ENCODE measurements at regions not wholly inside any gene's neighbourhood (a gene's known extent, or its start where the extent isn't known, plus 50 kb on each side); places are given as distances from the start of the nearest gene placed in this dataset.

DNA sequence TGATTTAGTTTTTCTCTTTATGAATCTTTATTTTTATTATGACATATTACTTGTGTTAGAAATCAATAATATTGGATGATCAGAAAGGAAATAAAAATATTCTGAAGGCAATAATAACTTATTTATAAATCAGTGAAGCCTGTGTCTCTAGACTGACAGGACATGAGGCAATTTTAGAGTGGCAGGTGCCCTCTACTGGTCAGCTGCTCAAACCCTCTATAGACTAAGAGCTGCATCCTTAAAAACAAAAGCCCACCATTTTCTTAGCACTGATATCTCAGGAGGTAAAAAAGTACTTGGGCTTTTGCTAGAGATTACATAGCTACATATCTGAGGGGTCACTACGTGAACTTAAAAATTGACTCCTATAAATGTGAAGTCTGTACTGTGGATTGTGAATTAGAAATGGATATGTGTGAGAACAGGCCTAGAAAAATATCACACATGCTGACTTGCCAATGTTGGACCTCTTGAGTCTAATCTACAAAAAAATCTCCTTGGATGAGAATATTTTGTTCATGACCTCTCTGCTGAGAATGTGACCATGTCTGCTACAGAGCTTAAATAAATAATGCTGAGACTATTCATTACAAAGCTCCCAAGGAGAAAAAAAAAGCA, 597.9 kb upstream of the ADAMTS5 start:
- Histone ChIP-seq H3K4me2 (ENCODE audit: low read length) (no peak overlapping the region), H3K27ac (ENCODE audit: low read depth, low read length) (no peak overlapping the region), H3K27me3 (ENCODE audit: control insufficient read depth, low read length) (no peaks in the 10 kb centered on the region), H3K4me1 (ENCODE audit: control insufficient read depth, low read length) (no peaks in the 10 kb centered on the region), H3F3A (ENCODE audit: control insufficient read depth, insufficient read depth) (no peaks in the 10 kb centered on the region), H4K20me1 (ENCODE audit: control insufficient read depth, insufficient read depth, low read depth, low read length) (no peaks in the 10 kb centered on the region), H3K4me3 (ENCODE audit: low read length) (no peak overlapping the region), H3K9me2 (replicated peaks; ENCODE audit: control insufficient read depth, low read length) (no peaks in the 10 kb centered on the region), H3K79me2 (ENCODE audit: control insufficient read depth, low read length) (no peaks in the 10 kb centered on the region), H3K9me3 (ENCODE audit: control insufficient read depth, insufficient read depth, low read length) (no peaks in the 10 kb centered on the region), H3K36me3 (ENCODE audit: control insufficient read depth, low read length) (no peaks in the 10 kb centered on the region)
- TF ChIP-seq, protein P1, sequence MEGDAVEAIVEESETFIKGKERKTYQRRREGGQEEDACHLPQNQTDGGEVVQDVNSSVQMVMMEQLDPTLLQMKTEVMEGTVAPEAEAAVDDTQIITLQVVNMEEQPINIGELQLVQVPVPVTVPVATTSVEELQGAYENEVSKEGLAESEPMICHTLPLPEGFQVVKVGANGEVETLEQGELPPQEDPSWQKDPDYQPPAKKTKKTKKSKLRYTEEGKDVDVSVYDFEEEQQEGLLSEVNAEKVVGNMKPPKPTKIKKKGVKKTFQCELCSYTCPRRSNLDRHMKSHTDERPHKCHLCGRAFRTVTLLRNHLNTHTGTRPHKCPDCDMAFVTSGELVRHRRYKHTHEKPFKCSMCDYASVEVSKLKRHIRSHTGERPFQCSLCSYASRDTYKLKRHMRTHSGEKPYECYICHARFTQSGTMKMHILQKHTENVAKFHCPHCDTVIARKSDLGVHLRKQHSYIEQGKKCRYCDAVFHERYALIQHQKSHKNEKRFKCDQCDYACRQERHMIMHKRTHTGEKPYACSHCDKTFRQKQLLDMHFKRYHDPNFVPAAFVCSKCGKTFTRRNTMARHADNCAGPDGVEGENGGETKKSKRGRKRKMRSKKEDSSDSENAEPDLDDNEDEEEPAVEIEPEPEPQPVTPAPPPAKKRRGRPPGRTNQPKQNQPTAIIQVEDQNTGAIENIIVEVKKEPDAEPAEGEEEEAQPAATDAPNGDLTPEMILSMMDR (IDR thresholded peaks at IDR 0.05; ENCODE audit: low read depth, low read length, poor library complexity, severe bottlenecking): peak; percentile 40
- no peak for TF ChIP-seq EZH2phosphoT487 (IDR thresholded peaks at IDR 0.05; ENCODE audit: borderline replicate concordance, low read length)

DNA sequence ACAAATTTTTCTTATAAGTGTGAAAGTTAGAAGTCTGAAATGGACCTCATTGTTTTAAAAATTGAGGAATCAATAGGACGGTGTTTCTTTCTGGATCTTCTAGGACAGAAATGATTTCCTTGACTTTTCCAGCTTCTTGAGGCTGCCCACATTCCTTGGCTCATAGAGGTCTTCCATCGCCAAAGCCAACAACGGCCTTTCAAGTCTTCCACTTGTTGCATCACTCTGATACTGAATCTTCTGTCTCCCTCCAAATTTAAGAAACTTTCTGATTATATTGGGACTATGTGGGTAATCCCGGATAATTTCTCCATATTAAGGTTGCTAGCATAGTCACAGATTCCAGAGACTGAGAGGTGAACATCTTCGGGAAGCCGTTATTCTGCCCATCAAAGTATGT, 595.4 kb upstream of the ADAMTS5 start:
- Histone ChIP-seq H3K4me3 (ENCODE audit: low read length) (no peak overlapping the region), H4K20me1 (ENCODE audit: control insufficient read depth, insufficient read depth, low read depth, low read length) (no peaks in the 10 kb centered on the region), H3K79me2 (ENCODE audit: control insufficient read depth, low read length) (no peaks in the 10 kb centered on the region)

DNA sequence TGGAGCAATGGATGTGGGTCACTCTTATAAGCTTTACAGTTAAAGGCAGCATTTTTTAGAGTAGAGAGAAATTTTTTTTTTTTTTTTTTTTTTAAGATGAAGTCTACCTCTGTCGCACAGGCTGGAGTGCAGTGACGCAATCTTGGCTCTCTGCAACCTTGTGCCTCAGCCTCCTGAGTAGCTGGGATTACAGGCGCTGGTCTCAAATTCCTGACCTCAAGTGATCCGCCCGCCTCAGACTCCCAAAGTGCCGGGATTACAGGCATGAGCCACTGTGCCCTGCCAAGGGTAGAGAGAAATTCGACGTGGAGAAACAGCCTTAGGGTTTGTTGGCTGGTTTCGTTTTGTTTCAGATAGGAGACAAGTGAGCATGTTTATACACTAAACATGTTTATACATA, 594.2 kb upstream of the ADAMTS5 start:
- H3K36me3 ChIP-seq (ENCODE audit: control insufficient read depth, low read length): no peaks in the 10 kb centered on the region
- no peaks in the 10 kb centered on the region for H3K27me3 ChIP-seq (ENCODE audit: control insufficient read depth, low read length)
- no peaks in the 10 kb centered on the region for H3K9me2 ChIP-seq (replicated peaks; ENCODE audit: control insufficient read depth, low read length)
- no peaks in the 10 kb centered on the region for H3K79me2 ChIP-seq (ENCODE audit: control insufficient read depth, low read length)
- H3K4me3 ChIP-seq (ENCODE audit: low read length): no peak overlapping the region
- H3K4me2 ChIP-seq (ENCODE audit: low read length): no peak overlapping the region
- no peaks in the 10 kb centered on the region for H3K9me3 ChIP-seq (ENCODE audit: control insufficient read depth, insufficient read depth, low read length)
- no peaks in the 10 kb centered on the region for H4K20me1 ChIP-seq (ENCODE audit: control insufficient read depth, insufficient read depth, low read depth, low read length)
- TF ChIP-seq, protein P1 (IDR thresholded peaks at IDR 0.05; ENCODE audit: low read depth, low read length, poor library complexity, severe bottlenecking): no peak
- no peak for TF ChIP-seq EZH2phosphoT487 (IDR thresholded peaks at IDR 0.05; ENCODE audit: borderline replicate concordance, low read length)
- H3K4me1 ChIP-seq (ENCODE audit: control insufficient read depth, low read length): no peaks in the 10 kb centered on the region
- H3F3A ChIP-seq (ENCODE audit: control insufficient read depth, insufficient read depth): no peaks in the 10 kb centered on the region
- H3K27ac ChIP-seq (ENCODE audit: low read depth, low read length): no peak overlapping the region

More for the DNA sequence above, 595.4 kb upstream of the ADAMTS5 start:
- no peaks in the 10 kb centered on the region for H3K9me2 ChIP-seq (replicated peaks; ENCODE audit: control insufficient read depth, low read length)
- H3K27ac ChIP-seq (ENCODE audit: low read depth, low read length): no peak overlapping the region
- H3K27me3 ChIP-seq (ENCODE audit: control insufficient read depth, low read length): no peaks in the 10 kb centered on the region
- H3K9me3 ChIP-seq (ENCODE audit: control insufficient read depth, insufficient read depth, low read length): no peaks in the 10 kb centered on the region
- H3F3A ChIP-seq (ENCODE audit: control insufficient read depth, insufficient read depth): no peaks in the 10 kb centered on the region
- H3K4me2 ChIP-seq (ENCODE audit: low read length): no peak overlapping the region
- H3K36me3 ChIP-seq (ENCODE audit: control insufficient read depth, low read length): no peaks in the 10 kb centered on the region
- TF ChIP-seq EZH2phosphoT487 (IDR thresholded peaks at IDR 0.05; ENCODE audit: borderline replicate concordance, low read length): no peak
- TF ChIP-seq, protein P1 (IDR thresholded peaks at IDR 0.05; ENCODE audit: low read depth, low read length, poor library complexity, severe bottlenecking): no peak
- no peaks in the 10 kb centered on the region for H3K4me1 ChIP-seq (ENCODE audit: control insufficient read depth, low read length)
